Lower leg skin (tissue), 4 donors: ENCODE measurements at regions not wholly inside any gene's neighbourhood (a gene's known extent, or its start where the extent isn't known, plus 50 kb on each side); places are given as distances from the start of the nearest gene placed in this dataset.

ENCODE experiments used
- DNase-seq, 2 donors: peaks; one replicate each; pipeline ENCODE4 v3.0.0-alpha.2; 2019; ENCODE audit warnings: low spot score in 2 of 2
- H3K4me3 ChIP-seq: fragments of 200-600 bp; sonication (generic); 2 replicates; pipeline ENCODE4 v1.5.1; 2017; ENCODE audit warnings: mild to moderate bottlenecking, low read depth; ENCODE audit not compliant: poor library complexity, severe bottlenecking
- CTCF ChIP-seq, 3 donors: fragments of 450-650 bp; IDR thresholded peaks; one replicate each; pipeline ENCODE4 v1.5.1; 2016; ENCODE audit warnings: antibody characterized with exemption in 3 of 3, mild to moderate bottlenecking in 3 of 3, moderate library complexity in 2 of 3
- POLR2A ChIP-seq, 2 donors: fragments of 450-650 bp; IDR thresholded peaks; one replicate each; pipeline ENCODE4 v1.6.1; 2016 to 2017; ENCODE audit warnings: antibody characterized with exemption in 2 of 2, mild to moderate bottlenecking in 1 of 2, moderate library complexity in 1 of 2
- WGBS, 2 donors: methylation state at CpG; one replicate each; pipeline ENCODE4 v1.1.5; 2018; 5-methylcytosine and 5-hydroxymethylcytosine counted together
- intact Hi-C: fragments of 100-400 bp; cut with DNase I; formaldehyde crosslinking; loops from one replicate; pipeline ENCODE4 v1.15.0; 2023; ENCODE audit warnings: low total_unique reads

- no peak for DNase-seq
- intact Hi-C loops = no loop called here
- WGBS, 2 donors = 84 to 96% methylated on average over 4 of the region's 4 CpGs
- no peak overlapping the region for H3K4me3 ChIP-seq
- no peak for TF ChIP-seq CTCF (IDR thresholded peaks at IDR 0.05)
- no peak for TF ChIP-seq POLR2A (IDR thresholded peaks at IDR 0.05)
Measured at GRCh38 chr13:64770743-64771142, 2459.4 kb downstream of the PCDH9 start.

GRCh38 chr13:64767054-64767453 lies 2463.1 kb downstream of the PCDH9 start:
- DNase-seq = no peak
- intact Hi-C loops = no loop called here
- WGBS, 2 donors = 82 to 86% methylated on average over 2 of the region's 2 CpGs
- H3K4me3 ChIP-seq = no peak overlapping the region
- TF ChIP-seq CTCF (IDR thresholded peaks at IDR 0.05) (no peak), POLR2A (IDR thresholded peaks at IDR 0.05) (no peak)

GRCh38 chr13:64765636-64766035 lies 2464.5 kb downstream of the PCDH9 start:
- no peak for DNase-seq
- intact Hi-C loops = no loop called here
- no peak overlapping the region for H3K4me3 ChIP-seq
- TF ChIP-seq CTCF (IDR thresholded peaks at IDR 0.05) = no peak
- TF ChIP-seq POLR2A (IDR thresholded peaks at IDR 0.05) = no peak

GRCh38 chr13:64758521-64759244 lies 2471.5 kb downstream of the PCDH9 start:
- intact Hi-C loops = no loop called here
- DNase-seq = no peak
- 57 to 64% methylated on average over 1 of the region's 1 CpG for WGBS, 2 donors
- no peak for TF ChIP-seq CTCF (IDR thresholded peaks at IDR 0.05)
- TF ChIP-seq POLR2A (IDR thresholded peaks at IDR 0.05) = no peak
- H3K4me3 ChIP-seq = no peak overlapping the region

GRCh38 chr13:64756621-64757020 lies 2473.5 kb downstream of the PCDH9 start:
- no peak overlapping the region for H3K4me3 ChIP-seq
- WGBS, 2 donors = 82 to 89% methylated on average over 1 of the region's 1 CpG
- TF ChIP-seq POLR2A (IDR thresholded peaks at IDR 0.05) (no peak), CTCF (IDR thresholded peaks at IDR 0.05) (no peak)
- DNase-seq = no peak
- intact Hi-C loops = no loop called here

GRCh38 chr13:64755961-64756360 lies 2474.2 kb downstream of the PCDH9 start:
- no peak for TF ChIP-seq POLR2A (IDR thresholded peaks at IDR 0.05)
- no peak for TF ChIP-seq CTCF (IDR thresholded peaks at IDR 0.05)
- DNase-seq = no peak
- 85 to 88% methylated on average over 3 of the region's 3 CpGs for WGBS, 2 donors
- H3K4me3 ChIP-seq = no peak overlapping the region
- intact Hi-C loops = no loop called here
